Activated T-cell treated with anti-CD3 and anti-CD28 coated beads, Interleukin-2, amount 50 U/mL, for 24 hours (primary cell): ENCODE measurements at regions not wholly inside any gene's neighbourhood (a gene's known extent, or its start where the extent isn't known, plus 50 kb on each side); places are given as distances from the start of the nearest gene placed in this dataset.

Experiments
- DNase-seq: peaks from one replicate; pipeline ENCODE4 v3.0.0-alpha.2; 2020
- H3K27ac Mint-ChIP-seq: 2 replicates; pipeline ENCODE4 v1.8.0; 2020; ENCODE audit warnings: mild to moderate bottlenecking, mixed read lengths
- H3K27me3 Mint-ChIP-seq: 2 replicates; pipeline ENCODE4 v1.8.0; 2020; ENCODE audit warnings: mixed read lengths
- H3K36me3 Mint-ChIP-seq: 2 replicates; pipeline ENCODE4 v1.8.0; 2020; ENCODE audit warnings: low read depth, mixed read lengths
- H3K4me1 Mint-ChIP-seq: 2 replicates; pipeline ENCODE4 v1.8.0; 2020; ENCODE audit warnings: low read depth, mixed read lengths
- H3K4me3 Mint-ChIP-seq: 2 replicates; pipeline ENCODE4 v1.8.0; 2020; ENCODE audit warnings: mild to moderate bottlenecking, moderate library complexity, mixed read lengths
- H3K9me3 Mint-ChIP-seq: 2 replicates; pipeline ENCODE4 v1.8.0; 2020; ENCODE audit warnings: mixed read lengths

- Mint-ChIP-seq H3K27ac (no peak overlapping the region), H3K4me3 (no peak overlapping the region), H3K36me3 (no peaks in the 10 kb centered on the region), H3K27me3 (no peaks in the 10 kb centered on the region), H3K4me1 (no peaks in the 10 kb centered on the region), H3K9me3 (peaks cover 11% of the 10 kb centered on the region)
- no peak for DNase-seq
These were observed 2001.6 kb upstream of the CDH9 start for GRCh38 chr5:29039994-29040393.

- Mint-ChIP-seq H3K9me3 (peaks cover 18% of the 10 kb centered on the region), H3K27me3 (no peaks in the 10 kb centered on the region), H3K36me3 (no peaks in the 10 kb centered on the region), H3K27ac (no peak overlapping the region), H3K4me3 (no peak overlapping the region), H3K4me1 (no peaks in the 10 kb centered on the region)
- no peak for DNase-seq
These were observed 1999.3 kb upstream of the CDH9 start for GRCh38 chr5:29037716-29038115.

GRCh38 chr5:29024052-29024451, 1985.7 kb upstream of the CDH9 start:
- H3K36me3 Mint-ChIP-seq, result no peaks in the 10 kb centered on the region
- DNase-seq, result no peak
- H3K27me3 Mint-ChIP-seq, result no peaks in the 10 kb centered on the region
- H3K27ac Mint-ChIP-seq, result no peak overlapping the region
- H3K4me3 Mint-ChIP-seq, result no peak overlapping the region
- no peaks in the 10 kb centered on the region for H3K4me1 Mint-ChIP-seq
- peaks cover 13% of the 10 kb centered on the region for H3K9me3 Mint-ChIP-seq

GRCh38 chr5:29023541-29023940, 1985.2 kb upstream of the CDH9 start:
- Mint-ChIP-seq H3K4me3 (no peak overlapping the region), H3K36me3 (no peaks in the 10 kb centered on the region), H3K27ac (no peak overlapping the region), H3K27me3 (no peaks in the 10 kb centered on the region), H3K9me3 (peaks cover 13% of the 10 kb centered on the region), H3K4me1 (no peaks in the 10 kb centered on the region)
- no peak for DNase-seq

- Mint-ChIP-seq H3K4me1 (no peaks in the 10 kb centered on the region), H3K9me3 (peaks cover 22% of the 10 kb centered on the region), H3K27me3 (no peaks in the 10 kb centered on the region), H3K27ac (no peak overlapping the region), H3K36me3 (no peaks in the 10 kb centered on the region), H3K4me3 (no peak overlapping the region)
- no peak for DNase-seq
These were observed 1979.1 kb upstream of the CDH9 start for GRCh38 chr5:29017501-29017900.

- no peak for DNase-seq
- Mint-ChIP-seq H3K27ac (no peak overlapping the region), H3K36me3 (no peaks in the 10 kb centered on the region), H3K9me3 (peaks cover 17% of the 10 kb centered on the region), H3K4me3 (no peak overlapping the region), H3K4me1 (no peaks in the 10 kb centered on the region), H3K27me3 (no peaks in the 10 kb centered on the region)
These were observed 1977.7 kb upstream of the CDH9 start for GRCh38 chr5:29016067-29016466.

GRCh38 chr5:29015523-29015922, 1977.1 kb upstream of the CDH9 start:
- no peak overlapping the region for H3K4me3 Mint-ChIP-seq
- no peak for DNase-seq
- H3K27me3 Mint-ChIP-seq, result no peaks in the 10 kb centered on the region

GRCh38 chr5:29005386-29005785, 1967.0 kb upstream of the CDH9 start:
- no peaks in the 10 kb centered on the region for H3K27me3 Mint-ChIP-seq
- H3K4me1 Mint-ChIP-seq, result no peaks in the 10 kb centered on the region
- H3K36me3 Mint-ChIP-seq, result no peaks in the 10 kb centered on the region
- H3K4me3 Mint-ChIP-seq, result no peak overlapping the region
- DNase-seq, result no peak
- H3K9me3 Mint-ChIP-seq, result peaks cover 15% of the 10 kb centered on the region
- H3K27ac Mint-ChIP-seq, result no peak overlapping the region

More at GRCh38 chr5:29015523-29015922, 1977.1 kb upstream of the CDH9 start:
- no peaks in the 10 kb centered on the region for H3K4me1 Mint-ChIP-seq
- H3K36me3 Mint-ChIP-seq, result no peaks in the 10 kb centered on the region
- peaks cover 17% of the 10 kb centered on the region for H3K9me3 Mint-ChIP-seq
- no peak overlapping the region for H3K27ac Mint-ChIP-seq

GRCh38 chr5:29002481-29002880, 1964.1 kb upstream of the CDH9 start:
- no peaks in the 10 kb centered on the region for H3K4me1 Mint-ChIP-seq
- peaks cover 18% of the 10 kb centered on the region for H3K9me3 Mint-ChIP-seq
- H3K27ac Mint-ChIP-seq, result no peak overlapping the region
- H3K27me3 Mint-ChIP-seq, result no peaks in the 10 kb centered on the region
- no peaks in the 10 kb centered on the region for H3K36me3 Mint-ChIP-seq
- DNase-seq, result no peak
- no peak overlapping the region for H3K4me3 Mint-ChIP-seq

- Mint-ChIP-seq H3K36me3 (no peaks in the 10 kb centered on the region), H3K4me1 (no peaks in the 10 kb centered on the region), H3K27me3 (no peaks in the 10 kb centered on the region), H3K4me3 (no peak overlapping the region), H3K9me3 (peaks cover 21% of the 10 kb centered on the region), H3K27ac (no peak overlapping the region)
- DNase-seq, result no peak
These were observed 1963.3 kb upstream of the CDH9 start for GRCh38 chr5:29001666-29002065.

GRCh38 chr5:28984639-28985038, 1946.3 kb upstream of the CDH9 start:
- Mint-ChIP-seq H3K27me3 (no peaks in the 10 kb centered on the region), H3K4me1 (no peaks in the 10 kb centered on the region), H3K4me3 (no peak overlapping the region), H3K36me3 (no peaks in the 10 kb centered on the region), H3K9me3 (peaks cover 24% of the 10 kb centered on the region), H3K27ac (no peak overlapping the region)
- no peak for DNase-seq

GRCh38 chr5:28975508-28975907, 1937.1 kb upstream of the CDH9 start:
- H3K27ac Mint-ChIP-seq, result no peak overlapping the region
- no peaks in the 10 kb centered on the region for H3K36me3 Mint-ChIP-seq
- no peak overlapping the region for H3K4me3 Mint-ChIP-seq
- no peak for DNase-seq
- H3K9me3 Mint-ChIP-seq, result peaks cover 11% of the 10 kb centered on the region
- H3K27me3 Mint-ChIP-seq, result no peaks in the 10 kb centered on the region
- no peaks in the 10 kb centered on the region for H3K4me1 Mint-ChIP-seq

- Mint-ChIP-seq H3K27me3 (no peaks in the 10 kb centered on the region), H3K4me3 (no peak overlapping the region), H3K4me1 (no peaks in the 10 kb centered on the region), H3K36me3 (no peaks in the 10 kb centered on the region), H3K27ac (no peak overlapping the region), H3K9me3 (peaks cover 9% of the 10 kb centered on the region)
- no peak for DNase-seq
These were observed 1929.5 kb upstream of the CDH9 start for GRCh38 chr5:28967848-28968247.

GRCh38 chr5:28961816-28962215, 1923.4 kb upstream of the CDH9 start:
- H3K36me3 Mint-ChIP-seq, result no peaks in the 10 kb centered on the region
- peaks cover 11% of the 10 kb centered on the region for H3K9me3 Mint-ChIP-seq
- H3K27ac Mint-ChIP-seq, result no peak overlapping the region
- no peaks in the 10 kb centered on the region for H3K4me1 Mint-ChIP-seq
- no peaks in the 10 kb centered on the region for H3K27me3 Mint-ChIP-seq
- no peak overlapping the region for H3K4me3 Mint-ChIP-seq
- DNase-seq, result no peak

- DNase-seq, result no peak
- H3K4me3 Mint-ChIP-seq, result no peak overlapping the region
These were observed 1920.2 kb upstream of the CDH9 start for GRCh38 chr5:28958581-28958980.

GRCh38 chr5:28957450-28957849, 1919.1 kb upstream of the CDH9 start:
- H3K9me3 Mint-ChIP-seq, result peaks cover 18% of the 10 kb centered on the region
- H3K36me3 Mint-ChIP-seq, result no peaks in the 10 kb centered on the region
- no peaks in the 10 kb centered on the region for H3K4me1 Mint-ChIP-seq
- no peak overlapping the region for H3K27ac Mint-ChIP-seq
- no peaks in the 10 kb centered on the region for H3K27me3 Mint-ChIP-seq
- H3K4me3 Mint-ChIP-seq, result no peak overlapping the region
- no peak for DNase-seq

More at GRCh38 chr5:28958581-28958980, 1920.2 kb upstream of the CDH9 start:
- H3K27me3 Mint-ChIP-seq, result no peaks in the 10 kb centered on the region
- H3K27ac Mint-ChIP-seq, result no peak overlapping the region
- no peaks in the 10 kb centered on the region for H3K4me1 Mint-ChIP-seq
- H3K36me3 Mint-ChIP-seq, result no peaks in the 10 kb centered on the region
- peaks cover 15% of the 10 kb centered on the region for H3K9me3 Mint-ChIP-seq
